Brain pericyte (primary cell): ENCODE measurements at regions not wholly inside any gene's neighbourhood (a gene's known extent, or its start where the extent isn't known, plus 50 kb on each side); places are given as distances from the start of the nearest gene placed in this dataset.

Experiments
- DNase-seq: peaks from one replicate; pipeline ENCODE4 v3.0.0-alpha.2; 2012; ENCODE audit warnings: low read depth, low spot score

DNA sequence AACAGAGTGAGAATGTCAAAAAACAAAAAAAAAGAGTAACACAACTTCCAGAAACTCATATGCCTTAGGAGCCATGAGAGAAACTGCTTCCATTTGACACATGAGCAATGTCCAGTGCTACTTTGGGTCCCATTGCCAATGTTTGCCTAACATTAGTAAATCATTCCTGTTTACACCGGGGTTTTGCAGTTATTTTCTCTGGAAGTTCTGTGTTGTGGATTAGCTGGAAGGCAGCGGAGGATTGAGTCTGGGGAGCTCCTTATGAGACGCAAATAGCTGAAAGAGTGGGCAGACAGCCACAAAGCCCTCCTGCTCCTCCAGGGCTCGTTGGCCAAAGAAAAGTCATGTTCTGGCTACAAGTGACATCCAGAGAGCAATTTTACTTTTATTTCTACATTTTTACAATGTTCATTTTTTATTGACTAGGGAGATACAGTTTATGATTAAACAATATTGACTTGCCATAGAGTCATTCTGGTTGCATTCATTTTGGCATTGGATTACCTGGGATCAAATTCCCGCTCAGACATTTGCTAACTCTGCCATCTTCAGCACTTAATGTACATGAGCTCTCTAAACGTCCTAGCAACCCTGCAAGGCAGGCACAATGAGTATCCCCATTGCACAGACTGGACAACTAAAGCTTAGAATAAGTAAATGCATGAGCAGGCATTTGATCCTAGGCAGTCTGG lies 66.4 kb upstream of the GALNT2 start:
- DNase-seq: no peak

DNA sequence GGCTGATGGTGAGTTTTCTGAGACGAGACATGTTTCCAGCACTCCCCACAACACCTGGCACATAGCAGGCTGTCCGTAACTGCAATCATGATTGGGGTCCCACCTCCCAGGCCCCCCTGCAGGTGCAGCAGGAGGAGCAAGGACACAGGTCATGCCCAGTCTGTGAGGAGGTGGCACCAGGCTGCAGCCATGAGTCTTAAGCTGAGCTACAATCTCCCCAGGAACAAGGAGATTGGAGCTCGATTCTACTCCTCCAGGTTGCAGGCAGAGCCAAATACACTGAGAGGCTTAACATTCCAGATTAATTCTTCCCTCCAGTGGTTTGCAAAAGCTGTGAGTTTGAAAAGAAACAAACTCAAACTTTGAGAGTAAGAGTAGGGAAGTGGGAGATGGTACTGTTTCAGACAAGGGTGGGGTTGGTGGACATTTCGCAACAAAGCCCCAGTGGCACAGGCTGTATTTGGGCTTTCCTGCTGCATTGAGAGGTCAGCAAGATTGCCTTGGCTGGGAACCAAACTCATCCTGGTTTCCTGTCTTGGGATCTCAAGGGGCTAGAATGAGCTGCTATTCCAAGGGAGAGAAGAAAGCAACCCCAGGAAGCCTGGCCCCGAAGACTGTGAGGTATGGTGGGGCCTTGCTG lies 64.8 kb upstream of the GALNT2 start:
- no peak for DNase-seq

DNA sequence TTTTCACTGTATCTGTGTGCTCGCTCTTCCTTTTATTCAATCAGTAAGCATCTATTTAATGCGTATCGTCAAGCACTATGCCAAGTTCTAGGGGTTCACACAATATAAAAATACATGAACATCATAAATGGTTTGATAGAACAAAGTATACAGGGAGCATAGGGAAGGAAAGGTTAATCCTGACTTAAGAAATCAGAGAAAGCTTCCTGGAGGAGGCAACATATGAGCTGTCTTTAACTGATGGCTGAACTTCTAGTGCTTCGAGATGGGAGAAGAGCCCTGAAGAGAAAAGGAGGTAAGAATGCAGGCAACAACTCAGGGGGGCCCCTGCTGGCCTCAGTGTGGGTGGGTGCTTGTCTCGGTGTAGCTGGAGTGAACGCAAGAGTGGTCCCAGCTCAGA lies 63.6 kb upstream of the GALNT2 start:
- DNase-seq: no peak

DNA sequence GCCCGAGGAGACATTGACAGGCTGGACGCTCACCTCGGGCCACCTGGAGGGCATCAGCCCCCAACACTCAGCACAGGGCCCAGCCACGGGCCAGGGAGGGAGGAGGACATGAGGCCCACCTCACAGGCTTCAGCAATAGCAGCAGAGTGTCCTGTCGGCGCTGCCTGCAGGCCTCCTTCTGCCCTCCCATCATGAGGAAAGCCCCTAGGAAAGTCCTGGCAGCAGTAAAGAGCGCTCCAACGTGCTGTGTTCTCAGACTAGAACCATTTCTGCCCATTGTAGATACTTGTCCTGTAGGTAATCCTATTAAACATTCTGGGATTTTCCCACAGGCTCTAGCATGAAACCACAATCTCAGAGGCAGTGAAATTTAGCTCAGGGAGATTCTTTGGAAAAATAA lies 62.0 kb upstream of the GALNT2 start:
- no peak for DNase-seq

GRCh38 chr1:230008721-230009120 lies 58.3 kb upstream of the GALNT2 start:
- DNase-seq: no peak

DNA sequence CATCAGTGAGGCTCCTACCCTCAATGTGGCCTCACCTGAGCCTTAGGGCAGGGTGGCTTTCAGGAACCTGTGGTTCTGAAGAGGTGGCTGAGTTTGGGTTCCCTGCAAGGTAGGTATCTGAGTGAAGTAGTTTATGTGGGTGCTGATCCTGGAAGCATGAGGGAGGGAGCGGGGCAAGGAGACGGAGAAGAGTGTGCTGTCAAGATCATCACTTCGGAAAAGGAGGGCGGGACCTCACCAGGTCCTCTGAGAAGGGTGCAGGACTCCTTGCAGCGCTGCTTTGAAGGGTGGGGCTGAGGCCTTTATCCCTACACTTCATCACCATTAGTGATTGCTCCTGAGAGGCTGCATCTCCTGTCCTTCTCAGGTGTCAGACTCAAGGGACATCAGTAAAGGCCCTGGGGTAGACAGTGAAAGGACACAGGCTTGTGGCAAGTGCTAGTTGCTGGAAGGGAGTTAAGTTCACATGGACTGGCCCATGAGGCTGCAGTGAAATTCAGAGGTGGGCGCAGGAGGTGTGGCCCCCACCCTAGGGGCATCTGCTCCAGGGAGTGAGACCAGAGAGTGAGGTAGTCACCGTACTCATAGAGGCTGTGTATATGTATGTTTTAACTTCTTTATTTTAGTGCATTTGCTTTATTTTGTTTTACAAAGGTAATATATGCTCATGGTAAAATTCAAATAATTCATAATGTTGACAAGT lies 57.3 kb upstream of the GALNT2 start:
- no peak for DNase-seq

GRCh38 chr1:230010603-230011332 lies 56.3 kb upstream of the GALNT2 start:
- no peak for DNase-seq

GRCh38 chr1:230011333-230012092 lies 55.5 kb upstream of the GALNT2 start:
- no peak for DNase-seq

GRCh38 chr1:230012093-230012393 lies 55.0 kb upstream of the GALNT2 start:
- DNase-seq: no peak

DNA sequence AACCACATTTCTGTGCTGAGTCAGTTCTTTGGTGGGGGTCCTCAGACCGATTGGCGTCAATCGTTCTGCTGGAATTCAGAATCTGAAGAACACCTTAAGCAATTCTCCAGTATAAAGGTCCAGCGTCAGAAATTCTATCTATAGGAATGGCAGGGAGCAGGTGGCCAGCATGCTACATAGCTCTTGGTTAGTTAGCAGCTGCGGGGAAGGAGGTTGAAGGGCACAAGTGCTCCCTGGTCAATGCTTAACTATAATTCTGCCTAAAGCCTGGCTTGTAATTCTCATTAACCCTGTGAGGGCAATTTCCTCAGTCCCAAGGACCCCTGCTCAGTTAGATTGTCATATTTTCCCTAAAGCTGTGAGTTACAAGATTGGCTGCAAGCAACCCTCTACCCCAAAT lies 54.3 kb upstream of the GALNT2 start:
- DNase-seq: no peak

DNA sequence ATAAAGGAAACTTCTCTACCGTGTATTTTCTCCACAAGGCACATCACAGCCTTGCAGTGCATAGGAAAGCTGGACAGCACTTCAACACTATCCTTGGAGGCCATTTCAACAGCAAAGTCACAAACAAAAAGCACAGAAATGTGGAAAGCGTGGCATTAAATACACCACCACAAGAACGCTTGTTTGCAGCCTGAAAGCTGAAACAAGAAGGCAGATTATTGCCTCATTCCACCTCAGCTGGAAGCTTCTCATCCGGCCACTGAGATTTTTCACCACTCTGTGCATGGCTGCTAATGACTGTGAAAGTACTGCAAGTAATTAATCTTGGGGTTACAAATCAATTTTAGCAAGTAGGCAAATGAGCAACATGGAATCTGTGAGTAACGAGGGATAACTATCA lies 50.9 kb upstream of the GALNT2 start:
- DNase-seq: no peak
